GM12878 (cell line): ENCODE measurements at regions not wholly inside any gene's neighbourhood (a gene's known extent, or its start where the extent isn't known, plus 50 kb on each side); places are given as distances from the start of the nearest gene placed in this dataset.

Experiments used
- ATAC-seq: fragments of 200-7000 bp; cut with Tn5 transposase; 3 replicates; pipeline ENCODE4 v1.9.1; 2020; ENCODE audit warnings: mild to moderate bottlenecking, moderate library complexity
- BruUV-seq: library from RNA; stranded (reverse); fragments of 400-500 nt; replicated peaks from 2 replicates; lab custom pipeline; 2021; lab: Mats Ljungman, UMichigan
- CTCF ChIA-PET: fragments of 300-600 bp; sonication (Branson Sonifier 250); formaldehyde crosslinking; extraction: SDS; loops from one replicate; lab custom pipeline; 2021; ENCODE audit warnings: inconsistent platforms; lab: Yijun Ruan, JAX
- POLR2A ChIA-PET: fragments of 350-600 bp; formaldehyde crosslinking; extraction: SDS; loops from one replicate; lab custom pipeline; 2021; ENCODE audit warnings: inconsistent platforms; lab: Charles Lee
- RAD21 ChIA-PET: fragments of 300-600 bp; sonication (Branson Sonifier 250); formaldehyde crosslinking; loops from one replicate; lab custom pipeline; 2023; ENCODE audit warnings: antibody characterized with exemption; ENCODE audit not compliant: unreplicated experiment; lab: Charles Lee
- SMC1A ChIA-PET: fragments of 300-600 bp; sonication (Branson Sonifier 250); formaldehyde crosslinking; loops from one replicate; lab custom pipeline; 2023; ENCODE audit not compliant: unreplicated experiment, uncharacterized antibody; lab: Charles Lee
- DNase-seq: peaks from one replicate; pipeline ENCODE4 v3.0.0-alpha.2; 2011; ENCODE audit warnings: low read depth, low spot score
- FAIRE-seq: peaks from 3 replicates; lab custom pipeline; 2011; peaks lifted over from hg19 to GRCh38; lab: Jason Lieb, UNC
- H2AFZ ChIP-seq: 2 replicates; pipeline ENCODE4 v1.6.0; 2011; ENCODE audit warnings: low read depth, low read length, control low read depth; ENCODE audit not compliant: control insufficient read depth
- H3K27ac ChIP-seq: 2 replicates; pipeline ENCODE4 v1.5.1; 2011; ENCODE audit warnings: control low read depth; ENCODE audit not compliant: control insufficient read depth, insufficient read depth
- H3K27me3 ChIP-seq, 2 experiments: replicated peaks in 1 of 2; 2 replicates each; pipeline versions ENCODE4 v1.6.0 to v1.6.1; 2011; ENCODE audit warnings: low read length in 1 of 2; ENCODE audit not compliant: control insufficient read depth in 2 of 2, insufficient read depth in 2 of 2
- H3K36me3 ChIP-seq, 2 experiments: 2 replicates each; pipeline ENCODE4 v1.5.1; 2011; ENCODE audit warnings: low read length in 1 of 2; ENCODE audit not compliant: control insufficient read depth in 2 of 2, insufficient read depth in 2 of 2
- H3K4me1 ChIP-seq: 2 replicates; pipeline ENCODE4 v1.6.1; 2011; ENCODE audit warnings: mild to moderate bottlenecking, low read length, moderate library complexity, mixed read lengths; ENCODE audit not compliant: control insufficient read depth, insufficient read depth
- H3K4me2 ChIP-seq: 2 replicates; pipeline ENCODE4 v1.6.0; 2011; ENCODE audit warnings: control low read depth; ENCODE audit not compliant: control insufficient read depth, insufficient read depth
- H3K4me3 ChIP-seq: fragments of 200-600 bp; sonication (generic); 2 replicates; pipeline ENCODE4 v1.5.1; 2016
- H3K79me2 ChIP-seq: 2 replicates; pipeline ENCODE4 v1.6.0; 2011; ENCODE audit warnings: low read length; ENCODE audit not compliant: control insufficient read depth, insufficient read depth
- H3K9ac ChIP-seq: 2 replicates; pipeline ENCODE4 v1.8.0; 2011; ENCODE audit warnings: low read length, control low read depth, mixed read lengths; ENCODE audit not compliant: control insufficient read depth, insufficient read depth
- H3K9me3 ChIP-seq: replicated peaks from 3 replicates; pipeline ENCODE4 v1.5.1; 2011; ENCODE audit warnings: mild to moderate bottlenecking, low read length; ENCODE audit not compliant: control insufficient read depth, insufficient read depth
- H4K20me1 ChIP-seq: 2 replicates; pipeline ENCODE4 v1.6.0; 2011; ENCODE audit not compliant: control insufficient read depth, insufficient read depth
- ATF3 ChIP-seq: IDR thresholded peaks from 2 replicates; pipeline ENCODE4 v1.6.1; 2011; ENCODE audit warnings: low read depth, mild to moderate bottlenecking, low read length, moderate library complexity, borderline replicate concordance; ENCODE audit errors: extremely low read depth
- CBX5 ChIP-seq: sonication (generic); IDR thresholded peaks from 2 replicates; pipeline ENCODE4 v1.6.1; 2016; ENCODE audit warnings: low read depth, moderate library complexity, mild to moderate bottlenecking, inconsistent platforms
- EED ChIP-seq: sonication (generic); IDR thresholded peaks from 2 replicates; pipeline ENCODE4 v1.6.1; 2016; ENCODE audit warnings: antibody characterized with exemption, low read depth
- ETV6 ChIP-seq, 2 experiments: fragments of 450-650 bp in 1 of 2; IDR thresholded peaks in 1 of 2; conservative IDR thresholded peaks in 1 of 2; 2 replicates each; pipeline ENCODE4 v1.6.1; 2014; ENCODE audit warnings: antibody characterized with exemption in 1 of 2, borderline replicate concordance in 1 of 2, low read depth in 1 of 2, mild to moderate bottlenecking in 1 of 2, moderate library complexity in 1 of 2
- KAT2A ChIP-seq: conservative IDR thresholded peaks from 2 replicates; pipeline ENCODE4 v1.6.1; 2011; ENCODE audit warnings: low read depth, low read length; ENCODE audit not compliant: control insufficient read depth
- NFIC ChIP-seq: IDR thresholded peaks from 2 replicates; pipeline ENCODE4 v1.6.1; 2012; ENCODE audit warnings: low read depth, mild to moderate bottlenecking, inconsistent platforms, low read length, moderate library complexity
- NR2C2 ChIP-seq: IDR thresholded peaks from 2 replicates; pipeline ENCODE4 v1.6.1; 2011; ENCODE audit warnings: borderline replicate concordance, low read depth; ENCODE audit not compliant: control insufficient read depth, insufficient read length
- PKNOX1 ChIP-seq: fragments of 450-650 bp; IDR thresholded peaks from 2 replicates; pipeline ENCODE4 v1.6.1; 2016; ENCODE audit warnings: mild to moderate bottlenecking
- STAT3 ChIP-seq: IDR thresholded peaks from 2 replicates; pipeline ENCODE4 v1.6.1; 2011; ENCODE audit warnings: low read depth, low read length, improper control_type of control experiment
- ZNF384 ChIP-seq: IDR thresholded peaks from 2 replicates; pipeline ENCODE4 v1.6.1; 2012; ENCODE audit warnings: low read depth, mild to moderate bottlenecking, low read length, improper control_type of control experiment, borderline replicate concordance
- WGBS: methylation state at CpG from one replicate; pipeline ENCODE4 v1.1.6; 2016; ENCODE audit warnings: low lambda C conversion rate; ENCODE audit not compliant: insufficient replicate concordance, insufficient coverage; ENCODE audit errors: missing lambda C conversion rate; 5-methylcytosine and 5-hydroxymethylcytosine counted together
- in situ Hi-C: fragments of 300-500 bp; cut with MboI; formaldehyde crosslinking; loops from 9 replicates; pipeline ENCODE4 v1.14.3; 2018; ENCODE audit warnings: mixed read lengths
- intact Hi-C: fragments of 100-400 bp; cut with micrococcal nuclease; formaldehyde crosslinking; loops from one replicate; pipeline ENCODE4 v1.14.2; 2022; ENCODE audit not compliant: unreplicated experiment
- TF ChIP-seq, protein P1 (sequence below): IDR thresholded peaks from 2 replicates; pipeline ENCODE4 v1.6.1; 2011; ENCODE audit warnings: mild to moderate bottlenecking, low read depth, low read length, moderate library complexity; ENCODE audit not compliant: insufficient replicate concordance
- TF ChIP-seq, protein P2 (sequence below): IDR thresholded peaks from 2 replicates; pipeline ENCODE4 v1.6.1; 2011; ENCODE audit warnings: low read depth, low read length, improper control_type of control experiment, borderline replicate concordance

GRCh38 chr10:33975481-33975880 lies 641.0 kb upstream of the NRP1 start:
- POLR2A ChIA-PET, result no interaction called here
- H2AFZ ChIP-seq, result no peak overlapping the region
- BruUV-seq, result no TSS peak

More at GRCh38 chr10:33975481-33975880, 641.0 kb upstream of the NRP1 start:
- no peak for FAIRE-seq
- CTCF ChIA-PET, result no interaction called here
- no peak for TF ChIP-seq STAT3
- TF ChIP-seq ETV6 (conservative IDR thresholded peaks at IDR 0.05 in 1 of 2, IDR thresholded peaks at IDR 0.05 in 1 of 2; ENCODE audit: borderline replicate concordance in 1 of 2, low read depth in 1 of 2), result no peak
- TF ChIP-seq CBX5, result no peak
- TF ChIP-seq, protein P1, sequence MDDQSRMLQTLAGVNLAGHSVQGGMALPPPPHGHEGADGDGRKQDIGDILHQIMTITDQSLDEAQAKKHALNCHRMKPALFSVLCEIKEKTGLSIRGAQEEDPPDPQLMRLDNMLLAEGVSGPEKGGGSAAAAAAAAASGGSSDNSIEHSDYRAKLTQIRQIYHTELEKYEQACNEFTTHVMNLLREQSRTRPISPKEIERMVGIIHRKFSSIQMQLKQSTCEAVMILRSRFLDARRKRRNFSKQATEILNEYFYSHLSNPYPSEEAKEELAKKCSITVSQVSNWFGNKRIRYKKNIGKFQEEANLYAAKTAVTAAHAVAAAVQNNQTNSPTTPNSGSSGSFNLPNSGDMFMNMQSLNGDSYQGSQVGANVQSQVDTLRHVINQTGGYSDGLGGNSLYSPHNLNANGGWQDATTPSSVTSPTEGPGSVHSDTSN, result no peak
- TF ChIP-seq ATF3, result no peak
- TF ChIP-seq NR2C2, result no peak
- no peak for TF ChIP-seq ZNF384
- no peak for TF ChIP-seq KAT2A
- TF ChIP-seq, protein P2, sequence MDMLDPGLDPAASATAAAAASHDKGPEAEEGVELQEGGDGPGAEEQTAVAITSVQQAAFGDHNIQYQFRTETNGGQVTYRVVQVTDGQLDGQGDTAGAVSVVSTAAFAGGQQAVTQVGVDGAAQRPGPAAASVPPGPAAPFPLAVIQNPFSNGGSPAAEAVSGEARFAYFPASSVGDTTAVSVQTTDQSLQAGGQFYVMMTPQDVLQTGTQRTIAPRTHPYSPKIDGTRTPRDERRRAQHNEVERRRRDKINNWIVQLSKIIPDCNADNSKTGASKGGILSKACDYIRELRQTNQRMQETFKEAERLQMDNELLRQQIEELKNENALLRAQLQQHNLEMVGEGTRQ, result no peak
- no peak for TF ChIP-seq PKNOX1
- no peak for TF ChIP-seq NFIC
- TF ChIP-seq EED, result no peak
- TF ChIP-seq, all 136 proteins: peak for 0
- Histone ChIP-seq H3K27ac (no peak overlapping the region), H4K20me1 (no peaks in the 10 kb centered on the region), H3K36me3 (no peaks in the 10 kb centered on the region), H3K79me2 (no peaks in the 10 kb centered on the region), H3K9ac (no peak overlapping the region), H3K4me3 (no peak overlapping the region), H3K4me1 (no peaks in the 10 kb centered on the region), H3K27me3 (no peaks in the 10 kb centered on the region), H3K4me2 (no peak overlapping the region), H3K9me3 (no peaks in the 10 kb centered on the region)
- SMC1A ChIA-PET, result interaction anchor here (1.3 kb wide), 1 partner anchor 26 kb away, joined by 4 read pairs; no protein-coding TSS in a partner anchor
- RAD21 ChIA-PET, result no interaction called here
- intact Hi-C loops, result no loop called here
- no peak for ATAC-seq
- in situ Hi-C loops, result no loop called here
- WGBS, result 65% methylated on average over 3 of the region's 3 CpGs
- DNase-seq, result no peak
